Transverse colon (tissue), 4 donors: ENCODE measurements at regions not wholly inside any gene's neighbourhood (a gene's known extent, or its start where the extent isn't known, plus 50 kb on each side); places are given as distances from the start of the nearest gene placed in this dataset.

Experiments
- DNase-seq: peaks from one replicate; pipeline ENCODE4 v3.0.0-alpha.2; 2019
- H3K27ac ChIP-seq, 4 donors: fragments of 200-600 bp; sonication (generic); 2 replicates each; pipeline ENCODE4 v1.5.1; 2016 to 2018; ENCODE audit warnings: inconsistent platforms in 4 of 4
- H3K27me3 ChIP-seq: fragments of 200-600 bp; sonication (generic); 2 replicates; pipeline ENCODE4 v1.5.1; 2017; ENCODE audit warnings: inconsistent platforms
- H3K36me3 ChIP-seq, 4 donors: fragments of 200-600 bp; sonication (generic); 2 replicates each; pipeline ENCODE4 v1.5.1; 2017 to 2019; ENCODE audit warnings: inconsistent platforms in 4 of 4
- H3K4me1 ChIP-seq, 4 donors: fragments of 200-600 bp; sonication (generic); 2 replicates each; pipeline ENCODE4 v1.5.1; 2017 to 2020; ENCODE audit warnings: inconsistent platforms in 4 of 4
- H3K4me3 ChIP-seq, 4 donors: fragments of 200-600 bp; sonication (generic); 1 replicate in 1 of 4; 2 replicates in 3 of 4; pipeline versions ENCODE4 v1.5.1 to v1.6.1; 2017 to 2019; ENCODE audit warnings: inconsistent platforms in 4 of 4
- H3K9me3 ChIP-seq, 2 donors: fragments of 200-600 bp; sonication (generic); 2 replicates each; pipeline ENCODE4 v1.5.1; 2017 to 2019; ENCODE audit warnings: inconsistent platforms in 2 of 2
- CTCF ChIP-seq, 5 experiments: fragments of 200-600 bp in 3 of 5; fragments of 450-650 bp in 2 of 5; sonication (generic) in 3 of 5; IDR thresholded peaks; 1 replicate in 2 of 5; 2 replicates in 3 of 5; pipeline ENCODE4 v1.5.1; 2016 to 2017; ENCODE audit warnings: antibody characterized with exemption in 5 of 5, inconsistent platforms in 3 of 5, mild to moderate bottlenecking in 2 of 5, moderate library complexity in 1 of 5
- EP300 ChIP-seq: sonication (generic); formaldehyde crosslinking; IDR thresholded peaks from one replicate; pipeline ENCODE4 v1.6.1; 2017; ENCODE audit warnings: antibody characterized with exemption, low read depth
- POLR2A ChIP-seq: fragments of 450-650 bp; IDR thresholded peaks from one replicate; pipeline ENCODE4 v1.6.1; 2016; ENCODE audit warnings: antibody characterized with exemption, mild to moderate bottlenecking, moderate library complexity
- POLR2AphosphoS5 ChIP-seq, 3 donors: sonication (generic); formaldehyde crosslinking; IDR thresholded peaks; one replicate each; pipeline ENCODE4 v1.6.1; 2016; ENCODE audit warnings: antibody characterized with exemption in 3 of 3
- WGBS, 2 donors: methylation state at CpG; one replicate each; pipeline ENCODE4 v1.1.5; 2018; ENCODE audit warnings: low coverage in 1 of 2; 5-methylcytosine and 5-hydroxymethylcytosine counted together
- in situ Hi-C, 4 donors: fragments of 200-750 bp; cut with MboI; loops; one replicate each; pipeline versions ENCODE4 v1.15.0 to v1.15.1; 2017; ENCODE audit warnings: low sequenced_read_pairs in 3 of 4, low pct_ligation_motif_present in 1 of 4, low pct_unique_long_range_greater_than_20kb in 1 of 4
- intact Hi-C: fragments of 100-400 bp; cut with DNase I; formaldehyde crosslinking; loops from one replicate; pipeline ENCODE4 v1.15.1; 2023; ENCODE audit warnings: low total_unique reads

DNA sequence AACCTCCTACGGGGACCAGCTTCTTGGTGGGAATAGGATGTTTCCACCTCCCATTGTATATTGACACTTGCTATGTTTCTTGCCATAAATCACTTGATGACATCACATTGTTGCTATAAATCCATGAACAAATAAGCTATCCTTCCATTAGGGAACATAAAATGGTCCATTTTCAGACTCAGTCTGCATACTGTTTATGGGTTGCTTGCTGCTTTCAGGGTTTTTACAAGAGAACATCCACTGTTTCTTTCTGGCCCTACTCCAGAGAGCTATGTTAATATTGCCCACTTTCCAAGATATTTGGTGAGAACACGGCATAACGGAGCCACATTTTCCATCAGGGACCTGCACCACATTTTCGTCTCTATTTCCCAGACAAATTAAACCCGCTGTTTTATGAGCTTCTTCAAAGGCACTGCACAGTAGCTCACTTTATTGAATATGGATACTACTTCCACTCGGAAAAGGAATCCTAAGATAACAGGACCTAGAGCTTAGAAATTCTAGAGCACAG is 800.2 kb downstream of the KCNJ2 start:
- no peak overlapping the region for H3K27ac ChIP-seq
- H3K9me3 ChIP-seq: no peaks in the 10 kb centered on the region
- in situ Hi-C loops: loop anchor here in 1 of 4 donors (10.0 kb wide), 1 partner anchor 75 kb away; no protein-coding TSS in a partner anchor

DNA sequence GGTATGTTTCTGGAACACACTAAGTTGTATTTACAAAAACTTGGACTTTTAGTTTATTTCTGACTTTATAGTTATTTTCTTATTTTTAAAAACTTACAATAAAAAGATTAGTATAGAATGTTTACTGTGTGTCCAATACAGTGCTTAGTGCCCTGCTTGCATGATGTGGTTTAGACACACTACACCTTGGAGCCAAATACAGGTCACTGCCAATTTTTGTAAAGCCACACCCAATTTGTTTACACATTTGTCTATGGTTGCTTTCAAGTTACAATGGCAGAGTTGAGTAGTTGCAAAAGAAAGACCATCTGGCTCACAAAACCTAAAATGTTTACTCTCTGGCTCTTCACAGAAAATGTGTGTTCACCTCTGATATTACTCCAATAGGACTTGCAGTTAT is 807.1 kb downstream of the KCNJ2 start:
- in situ Hi-C loops: loop anchor here in 1 of 4 donors (10.0 kb wide), 1 partner anchor 68 kb away; no protein-coding TSS in a partner anchor
- Histone ChIP-seq H3K27me3 (no peaks in the 10 kb centered on the region), H3K4me3 (no peak overlapping the region), H3K9me3 (no peaks in the 10 kb centered on the region), H3K4me1 (no peaks in the 10 kb centered on the region), H3K36me3 (no peaks in the 10 kb centered on the region), H3K27ac (no peak overlapping the region)
- intact Hi-C loops: no loop called here
- TF ChIP-seq POLR2A (no peak), EP300 (no peak), CTCF (IDR thresholded peaks at IDR 0.05) (no peak), POLR2AphosphoS5 (IDR thresholded peaks at IDR 0.05) (no peak)
- DNase-seq: no peak

More for the DNA sequence above, 800.2 kb downstream of the KCNJ2 start:
- Histone ChIP-seq H3K36me3 (no peaks in the 10 kb centered on the region), H3K27me3 (no peaks in the 10 kb centered on the region), H3K4me1 (no peaks in the 10 kb centered on the region), H3K4me3 (no peak overlapping the region)
- DNase-seq: no peak
- TF ChIP-seq POLR2A (no peak), EP300 (no peak)
- WGBS, 2 donors: 63 to 77% methylated on average over 6 of the region's 6 CpGs
- intact Hi-C loops: no loop called here

DNA sequence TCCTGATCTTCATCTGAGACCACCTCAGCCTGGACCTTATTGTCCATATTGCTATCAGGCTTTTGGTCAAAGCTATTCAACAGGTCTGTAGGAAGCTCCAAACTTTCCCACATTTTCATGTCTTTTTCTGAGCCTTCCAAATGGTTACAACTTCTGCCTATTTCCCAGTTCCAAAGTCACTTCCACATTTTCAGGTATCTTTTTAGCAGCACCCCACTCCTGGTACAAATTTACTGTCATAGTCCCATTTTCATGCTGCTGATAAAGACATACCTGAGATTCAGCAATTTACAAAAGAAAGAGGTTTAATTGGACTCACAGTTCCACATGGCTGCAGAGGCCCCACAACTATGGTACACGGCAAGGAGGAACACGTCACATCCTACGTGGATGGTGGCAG is 815.5 kb downstream of the KCNJ2 start:
- TF ChIP-seq POLR2A: no peak
- TF ChIP-seq EP300: no peak
- no peak for TF ChIP-seq POLR2AphosphoS5 (IDR thresholded peaks at IDR 0.05)
- no peak for TF ChIP-seq CTCF (IDR thresholded peaks at IDR 0.05)
- in situ Hi-C loops: no loop called here
- Histone ChIP-seq H3K27me3 (no peaks in the 10 kb centered on the region), H3K4me1 (no peaks in the 10 kb centered on the region), H3K36me3 (no peaks in the 10 kb centered on the region), H3K4me3 (no peak overlapping the region), H3K27ac (no peak overlapping the region), H3K9me3 (peaks cover 4 to 6% of the 10 kb centered on the region in 2 donors)
- WGBS, 2 donors: 89 to 100% methylated on average over 3 of the region's 3 CpGs
- intact Hi-C loops: no loop called here
- no peak for DNase-seq

DNA sequence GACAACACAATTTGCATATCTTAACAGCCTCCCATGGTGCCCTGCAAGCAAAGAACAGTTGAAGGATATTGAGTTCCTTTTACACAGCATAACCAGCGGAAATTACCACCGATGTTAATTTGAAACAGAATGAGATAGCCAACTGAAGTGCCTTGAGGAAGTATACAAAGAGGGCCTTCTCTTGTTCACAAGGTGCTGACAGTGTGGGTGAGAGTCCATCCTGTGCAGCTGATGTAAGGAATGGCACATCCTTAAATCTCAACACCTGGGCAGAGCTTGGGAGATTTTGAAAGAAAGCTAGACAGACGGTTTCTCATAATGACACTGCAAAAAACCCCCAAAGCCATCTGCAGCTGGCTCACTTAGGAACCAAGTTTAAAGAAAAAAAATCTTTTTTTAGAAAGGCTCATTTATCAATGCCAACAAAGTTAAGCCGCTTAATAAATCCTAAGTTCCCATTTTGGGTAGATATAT is 818.6 kb downstream of the KCNJ2 start:
- Histone ChIP-seq H3K36me3 (no peaks in the 10 kb centered on the region), H3K9me3 (peaks cover 4 to 6% of the 10 kb centered on the region in 2 donors), H3K4me1 (no peaks in the 10 kb centered on the region), H3K4me3 (no peak overlapping the region), H3K27me3 (no peaks in the 10 kb centered on the region), H3K27ac (no peak overlapping the region)
- intact Hi-C loops: no loop called here
- DNase-seq: no peak
- TF ChIP-seq EP300 (no peak), CTCF (IDR thresholded peaks at IDR 0.05) (no peak), POLR2AphosphoS5 (IDR thresholded peaks at IDR 0.05) (no peak), POLR2A (no peak)
- in situ Hi-C loops: no loop called here
- 41 to 60% methylated on average over 3 to 4 of the region's 4 CpGs for WGBS, 2 donors

- Histone ChIP-seq H3K4me3 (no peak overlapping the region), H3K27me3 (no peaks in the 10 kb centered on the region), H3K4me1 (no peaks in the 10 kb centered on the region), H3K27ac (no peak overlapping the region), H3K36me3 (no peaks in the 10 kb centered on the region), H3K9me3 (peaks cover 4 to 6% of the 10 kb centered on the region in 2 donors)
- WGBS, 2 donors: 72 to 85% methylated on average over 1 of the region's 1 CpG
- TF ChIP-seq POLR2AphosphoS5 (IDR thresholded peaks at IDR 0.05): no peak
- TF ChIP-seq CTCF (IDR thresholded peaks at IDR 0.05): no peak
- TF ChIP-seq POLR2A: no peak
- TF ChIP-seq EP300: no peak
- DNase-seq: no peak
- intact Hi-C loops: no loop called here
- in situ Hi-C loops: no loop called here
Observed at GRCh38 chr17:70988622-70989021, 819.3 kb downstream of the KCNJ2 start.
